Aorta (tissue), 5 donors: ENCODE measurements at regions not wholly inside any gene's neighbourhood (a gene's known extent, or its start where the extent isn't known, plus 50 kb on each side); places are given as distances from the start of the nearest gene placed in this dataset.

Experiments
- ATAC-seq: fragments of 200-7000 bp; cut with Tn5 transposase; one replicate; pipeline ENCODE4 v1.9.1; 2022; ENCODE audit warnings: moderate library complexity; ENCODE audit not compliant: low FRiP score
- DNase-seq, 2 donors: peaks; one replicate each; pipeline ENCODE4 v3.0.0-alpha.2; 2020
- H3K27ac ChIP-seq, 2 donors: one replicate each; pipeline ENCODE4 v1.5.1; 2013; ENCODE audit warnings: low read length in 2 of 2, mild to moderate bottlenecking in 2 of 2, moderate library complexity in 2 of 2, control low read depth in 1 of 2, inconsistent platforms in 1 of 2, low read depth in 1 of 2
- H3K27me3 ChIP-seq, 2 donors: one replicate each; pipeline ENCODE4 v1.6.1; 2013; ENCODE audit warnings: control low read depth in 1 of 2, low read length in 1 of 2, mild to moderate bottlenecking in 1 of 2, moderate library complexity in 1 of 2; ENCODE audit not compliant: insufficient read depth in 2 of 2, control insufficient read depth in 1 of 2
- H3K36me3 ChIP-seq, 2 donors: one replicate each; pipeline ENCODE4 v1.6.1; 2013; ENCODE audit warnings: control low read depth in 1 of 2, low read length in 1 of 2, mild to moderate bottlenecking in 1 of 2; ENCODE audit not compliant: insufficient read depth in 2 of 2, control insufficient read depth in 1 of 2
- H3K4me1 ChIP-seq, 2 donors: one replicate each; pipeline ENCODE4 v1.6.1; 2013; ENCODE audit warnings: low read length in 2 of 2, control low read depth in 1 of 2, mild to moderate bottlenecking in 1 of 2, moderate library complexity in 1 of 2; ENCODE audit not compliant: insufficient read depth in 2 of 2, control insufficient read depth in 1 of 2
- H3K4me3 ChIP-seq, 2 donors: one replicate each; pipeline ENCODE4 v1.5.1; 2013; ENCODE audit warnings: low read length in 2 of 2, control low read depth in 1 of 2, mild to moderate bottlenecking in 1 of 2
- H3K9me3 ChIP-seq: one replicate; pipeline ENCODE4 v1.6.1; 2013; ENCODE audit warnings: mild to moderate bottlenecking, low read length; ENCODE audit not compliant: control insufficient read depth
- WGBS, 2 donors: extraction: QIAGEN DNeasy Blood & Tissue Kit; methylation state at CpG; one replicate each; pipeline ENCODE4 v1.1.7; 2013; 5-methylcytosine and 5-hydroxymethylcytosine counted together
- intact Hi-C, 2 donors: fragments of 100-400 bp; cut with DNase I; formaldehyde crosslinking; loops; one replicate each; pipeline versions ENCODE4 v1.14.2 to v1.15.0; 2022
- donor health status: healthy with polysubstance abuse.
- donor health status: Bipolar disorder and iron deficiency.
- donor health status: DM: no; HTN: no; CAD: no.
- donor health status: DM: no; HTN: no; CAD: no.
- donor health status: DM: yes; HTN: yes; CAD: no.

- Histone ChIP-seq H3K4me3 (no peak overlapping the region), H3K9me3 (peaks cover 1% of the 10 kb centered on the region), H3K4me1 (peaks cover 0 to 5% of the 10 kb centered on the region in 2 donors), H3K36me3 (no peaks in the 10 kb centered on the region), H3K27me3 (no peaks in the 10 kb centered on the region), H3K27ac (no peak overlapping the region)
- intact Hi-C loops = no loop called here
- ATAC-seq (peak; percentile 47), DNase-seq (no peak)
- WGBS, 2 donors = 6 to 12% methylated on average over 1 of the region's 1 CpG
Observed at GRCh38 chr1:67629370-67630075, 55.5 kb upstream of the GADD45A start.

DNA sequence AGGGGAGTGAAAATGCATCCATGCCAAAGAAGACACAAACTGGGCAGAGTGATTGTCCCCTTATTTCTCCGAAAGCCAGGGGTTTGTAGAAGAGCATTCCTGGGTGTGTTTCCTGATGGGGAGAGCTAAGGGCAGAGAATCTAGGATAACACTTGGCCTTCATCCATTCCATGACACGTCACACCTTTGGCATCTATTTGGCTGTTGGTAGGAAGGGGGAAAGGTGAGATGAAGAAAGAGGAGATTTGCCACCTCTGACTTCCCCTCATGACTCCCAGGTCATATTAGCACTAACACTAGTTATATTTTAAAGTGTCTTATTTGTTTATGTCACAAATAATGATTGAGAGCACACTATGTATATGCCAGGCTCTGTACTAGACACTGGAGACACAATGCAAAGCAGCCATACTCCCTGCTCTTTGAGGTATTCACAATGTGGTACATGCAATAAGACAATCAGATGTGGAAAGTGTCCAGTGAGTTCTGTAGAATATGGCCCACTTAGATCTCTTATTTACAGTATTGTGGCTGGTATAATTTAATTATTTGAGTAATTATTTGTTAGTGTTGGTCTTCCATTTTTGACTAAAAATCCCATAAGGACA, 54.5 kb upstream of the GADD45A start:
- no peak overlapping the region for H3K27ac ChIP-seq
- H3K4me1 ChIP-seq = peaks cover 0 to 5% of the 10 kb centered on the region in 2 donors
- H3K9me3 ChIP-seq = peaks cover 1% of the 10 kb centered on the region
- intact Hi-C loops = no loop called here
- H3K27me3 ChIP-seq = no peaks in the 10 kb centered on the region
- DNase-seq (no peak), ATAC-seq (no peak)
- no peaks in the 10 kb centered on the region for H3K36me3 ChIP-seq
- H3K4me3 ChIP-seq = no peak overlapping the region
- WGBS, 2 donors = 89 to 91% methylated on average over 2 of the region's 2 CpGs

DNA sequence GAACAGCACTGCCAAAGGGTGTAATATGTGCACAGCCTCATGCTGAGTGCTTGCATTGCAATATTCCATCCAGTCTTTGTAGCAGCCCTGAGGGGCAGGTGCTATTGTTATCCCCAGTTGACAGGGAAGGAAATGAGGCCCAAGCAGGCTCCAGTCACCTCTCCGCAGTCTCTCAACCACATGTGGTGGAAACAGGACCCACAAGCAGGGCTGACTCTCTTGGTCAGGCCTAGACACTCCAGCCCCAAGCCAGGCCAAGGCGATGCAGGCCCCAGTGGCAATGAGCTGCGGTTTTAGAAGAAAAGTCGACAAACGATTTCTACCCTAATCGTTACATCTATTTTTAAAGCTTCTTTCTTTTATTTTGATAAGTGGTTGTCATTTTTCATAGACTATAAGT, 52.6 kb upstream of the GADD45A start:
- Histone ChIP-seq H3K9me3 (peaks cover under 1% of the 10 kb centered on the region), H3K27ac (no peak overlapping the region), H3K4me1 (peaks cover 0 to 5% of the 10 kb centered on the region in 2 donors), H3K27me3 (no peaks in the 10 kb centered on the region), H3K4me3 (no peak overlapping the region), H3K36me3 (no peaks in the 10 kb centered on the region)
- WGBS, 2 donors = 95 to 99% methylated on average over 6 of the region's 6 CpGs
- no peak for ATAC-seq
- intact Hi-C loops = no loop called here
- DNase-seq = no peak

GRCh38 chr1:67632811-67633655, 52.0 kb upstream of the GADD45A start:
- H3K27me3 ChIP-seq = no peaks in the 10 kb centered on the region
- H3K27ac ChIP-seq = no peak overlapping the region
- H3K4me3 ChIP-seq = no peak overlapping the region
- H3K9me3 ChIP-seq = no peaks in the 10 kb centered on the region
- DNase-seq (no peak), ATAC-seq (no peak)
- 92 to 94% methylated on average over 10 of the region's 10 CpGs for WGBS, 2 donors
- intact Hi-C loops = no loop called here
- no peaks in the 10 kb centered on the region for H3K36me3 ChIP-seq
- peaks cover 0 to 5% of the 10 kb centered on the region in 2 donors for H3K4me1 ChIP-seq

DNA sequence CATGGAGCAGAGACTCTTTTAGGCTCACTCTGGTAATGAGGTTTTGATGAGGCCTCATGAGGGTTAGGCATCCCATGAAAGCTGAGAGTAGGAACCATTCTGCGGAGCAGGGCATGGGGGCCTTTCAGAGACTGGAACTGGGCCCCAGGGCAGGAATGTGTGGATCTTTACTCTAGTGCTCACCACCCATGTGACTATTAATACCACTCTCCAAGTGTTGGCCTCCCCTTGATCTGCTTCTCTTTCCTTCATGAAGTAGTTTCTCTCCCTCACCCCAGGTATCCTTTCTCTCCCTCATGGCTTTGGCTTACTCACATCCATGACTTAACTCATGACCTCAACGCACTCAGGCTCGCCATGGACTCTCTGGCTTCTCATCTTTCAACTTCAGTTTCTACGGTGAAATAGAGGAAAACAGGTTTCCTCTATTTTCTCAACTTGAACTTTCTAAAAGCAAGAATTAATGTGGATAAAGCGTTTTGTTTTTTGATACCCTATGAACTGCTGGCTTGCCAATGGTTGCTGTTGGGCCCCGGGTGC, 50.5 kb upstream of the GADD45A start:
- no peak for DNase-seq

DNA sequence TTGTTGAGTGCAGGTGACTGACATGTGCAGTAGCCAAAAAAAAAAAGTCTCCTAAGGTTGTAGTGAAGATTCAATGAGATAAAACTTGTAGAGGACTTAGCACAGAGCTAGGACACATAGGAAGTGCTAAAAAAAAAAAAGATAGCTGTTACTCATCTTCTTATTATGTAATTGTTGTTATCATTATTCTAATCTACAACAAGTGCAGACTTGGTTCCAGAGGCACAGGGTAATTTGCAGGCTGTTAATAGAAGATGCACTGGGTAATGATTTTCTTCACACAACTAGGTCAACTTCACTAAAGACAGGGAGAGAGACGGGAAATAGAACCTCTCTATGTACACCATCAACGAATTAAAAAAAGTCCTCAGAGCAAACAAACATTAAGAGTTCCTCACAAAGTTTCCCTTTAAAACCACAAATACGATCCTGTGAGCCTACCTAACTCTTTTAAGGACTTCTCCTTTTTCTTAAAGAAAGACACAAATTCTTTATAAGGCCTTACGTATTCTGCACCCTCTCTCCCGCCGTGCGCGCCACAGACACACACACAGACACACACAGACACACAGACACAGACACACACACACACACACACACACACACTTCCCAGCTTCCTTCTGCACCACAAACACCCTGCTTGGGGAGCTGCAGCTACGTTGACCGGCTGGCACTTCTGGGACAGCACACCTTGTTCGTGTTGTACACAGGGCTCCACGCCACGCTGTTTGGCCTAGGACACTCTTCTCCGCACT, 49.8 kb upstream of the GADD45A start:
- Histone ChIP-seq H3K27ac (no peak overlapping the region), H3K9me3 (no peaks in the 10 kb centered on the region), H3K36me3 (no peaks in the 10 kb centered on the region), H3K4me3 (no peak overlapping the region), H3K27me3 (no peaks in the 10 kb centered on the region), H3K4me1 (no peaks in the 10 kb centered on the region)
- WGBS, 2 donors = 91 to 96% methylated on average over 14 of the region's 14 CpGs
- intact Hi-C loops = no loop called here
- ATAC-seq = no peak
- no peak for DNase-seq

More for the DNA sequence above, 50.5 kb upstream of the GADD45A start:
- WGBS, 2 donors = 95 to 97% methylated on average over 6 of the region's 6 CpGs
- Histone ChIP-seq H3K27me3 (no peaks in the 10 kb centered on the region), H3K27ac (no peak overlapping the region), H3K36me3 (no peaks in the 10 kb centered on the region), H3K9me3 (no peaks in the 10 kb centered on the region), H3K4me3 (no peak overlapping the region), H3K4me1 (no peaks in the 10 kb centered on the region)
- no peak for ATAC-seq
- intact Hi-C loops = no loop called here
